ENCODE measurements at regions not wholly inside any gene's neighbourhood (a gene's known extent, or its start where the extent isn't known, plus 50 kb on each side); places are given as distances from the start of the nearest gene placed in this dataset.
A peak's percentile ranks its signal among the peaks of the same experiment; 100 is the strongest.

DNA sequence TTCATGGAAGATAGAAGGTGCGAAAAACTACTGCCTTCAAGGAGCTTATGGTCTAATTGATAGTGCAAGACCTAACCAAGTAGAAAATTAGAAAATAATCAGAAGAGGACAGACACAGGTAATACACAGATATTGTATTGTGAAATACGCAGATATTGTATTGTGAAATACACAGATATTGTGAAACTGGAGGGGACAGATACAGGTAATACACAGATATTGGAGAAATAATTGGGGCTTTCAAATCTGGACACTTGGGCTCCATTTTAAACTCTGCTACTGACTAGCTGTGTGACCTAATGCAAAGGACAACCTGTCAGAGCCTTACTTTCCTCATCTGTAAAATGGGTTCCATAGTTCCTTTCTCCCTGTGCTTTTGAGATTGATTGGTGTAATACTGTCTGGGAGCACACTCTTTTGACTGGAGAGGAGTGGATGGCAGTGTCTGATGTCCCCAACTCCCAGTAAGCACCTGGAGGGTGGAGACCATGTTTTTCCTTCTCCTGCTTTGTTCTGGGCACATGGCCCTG is 272.8 kb downstream of the TLE3 start:
- no peak for DNase-seq

GRCh38 chr15:69825941-69826818 is 271.5 kb downstream of the TLE3 start:
- peak in 1 of 2 experiments; percentile 14 for DNase-seq

GRCh38 chr15:69826819-69827175 is 270.9 kb downstream of the TLE3 start:
- DNase-seq = no peak

- DNase-seq = no peak
Observed at GRCh38 chr15:69827751-69828150, 270.0 kb downstream of the TLE3 start.

DNA sequence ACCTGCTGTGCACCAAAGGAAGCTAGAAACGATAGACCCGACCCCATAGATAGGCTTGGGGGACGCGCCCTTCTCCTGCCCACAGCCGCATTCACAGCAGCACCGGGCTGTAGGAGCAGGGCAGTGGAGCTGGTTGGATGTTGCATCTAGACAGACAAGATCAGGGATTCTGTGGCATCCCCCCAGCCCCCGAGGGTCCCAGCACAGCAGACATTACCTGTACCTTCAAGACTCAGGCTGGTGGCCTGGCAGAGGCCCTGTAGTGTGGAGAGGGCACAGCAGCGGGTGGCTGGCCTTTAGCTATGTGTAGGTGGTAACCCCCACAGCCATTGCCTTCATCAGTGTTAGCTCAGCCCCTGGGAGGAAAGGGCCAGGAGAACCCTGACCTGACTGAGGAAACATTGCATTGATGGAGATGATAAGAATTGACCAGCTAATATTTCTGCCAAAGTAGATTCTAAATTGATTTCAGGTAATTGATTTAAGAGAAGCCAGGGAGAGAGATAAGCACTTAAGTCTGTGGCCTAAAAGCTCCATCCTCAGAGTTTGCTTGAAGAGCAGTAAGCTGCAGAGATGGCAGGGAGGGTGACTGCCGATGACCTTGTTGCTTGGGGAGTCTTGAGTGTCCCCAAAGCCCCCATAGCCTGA is 269.4 kb downstream of the TLE3 start:
- no peak for DNase-seq

DNA sequence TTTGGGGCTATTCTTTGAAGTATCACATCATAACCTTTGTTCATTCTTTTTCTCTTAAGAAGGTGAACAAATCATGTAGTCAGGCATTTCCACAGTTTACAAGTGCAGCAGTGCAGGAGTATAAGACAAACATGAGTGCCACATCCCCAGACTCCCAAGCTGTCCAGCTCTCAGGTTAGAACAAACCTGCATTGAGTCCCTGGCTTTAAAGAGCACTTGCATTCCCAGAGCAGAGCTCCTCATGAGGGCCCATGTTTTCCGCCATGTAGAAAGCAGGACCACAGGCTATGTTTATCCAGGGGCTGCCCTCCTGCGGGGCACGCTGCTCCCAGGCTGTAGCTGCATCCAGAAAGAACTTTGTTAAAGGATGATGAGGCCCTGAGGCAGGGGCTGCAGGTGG is 267.7 kb downstream of the TLE3 start:
- no peak for DNase-seq

DNA sequence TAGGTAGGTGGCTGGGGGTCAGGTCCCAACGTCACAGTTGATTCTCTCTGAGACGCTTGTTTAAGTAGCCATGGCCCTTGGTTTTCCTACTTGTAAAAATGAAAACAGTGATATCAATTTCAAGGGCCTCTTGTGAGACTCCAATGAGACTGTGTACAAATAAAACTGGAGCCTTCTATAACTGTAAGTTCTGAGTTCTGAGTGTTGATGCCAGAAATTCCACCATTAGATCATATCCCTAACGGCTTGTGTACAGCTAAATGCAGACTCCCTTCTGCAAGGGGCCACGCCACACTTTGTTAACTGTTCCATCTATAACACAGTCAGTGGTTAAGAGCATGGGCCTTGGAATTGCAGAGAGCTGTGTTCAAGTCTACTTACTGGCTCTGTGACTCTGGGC is 267.3 kb downstream of the TLE3 start:
- DNase-seq = no peak

DNA sequence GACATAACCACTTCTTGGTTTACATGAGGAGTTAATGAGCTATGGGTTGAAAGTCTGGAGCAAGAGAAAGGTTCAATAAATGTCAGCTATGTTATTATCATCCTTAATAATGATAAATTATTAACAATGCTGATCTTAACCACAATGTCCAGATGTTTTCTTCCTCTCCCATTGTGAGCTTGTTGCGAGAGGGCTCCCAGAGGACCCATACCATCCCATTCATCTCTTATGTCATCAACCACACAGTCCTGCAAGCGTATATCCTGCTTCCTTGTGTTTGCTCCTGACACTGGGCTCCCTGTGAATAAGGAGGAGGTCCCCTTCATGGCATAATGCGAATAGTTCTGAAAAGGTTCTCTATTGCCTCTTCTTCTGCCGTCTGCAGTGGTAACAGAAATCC is 266.8 kb downstream of the TLE3 start:
- DNase-seq = no peak

GRCh38 chr15:69834267-69834666 is 263.4 kb downstream of the TLE3 start:
- peak; percentile 74 to 86 for DNase-seq

GRCh38 chr15:69834761-69835160 is 263.0 kb downstream of the TLE3 start:
- peak in 1 of 2 experiments; percentile 44 for DNase-seq

DNA sequence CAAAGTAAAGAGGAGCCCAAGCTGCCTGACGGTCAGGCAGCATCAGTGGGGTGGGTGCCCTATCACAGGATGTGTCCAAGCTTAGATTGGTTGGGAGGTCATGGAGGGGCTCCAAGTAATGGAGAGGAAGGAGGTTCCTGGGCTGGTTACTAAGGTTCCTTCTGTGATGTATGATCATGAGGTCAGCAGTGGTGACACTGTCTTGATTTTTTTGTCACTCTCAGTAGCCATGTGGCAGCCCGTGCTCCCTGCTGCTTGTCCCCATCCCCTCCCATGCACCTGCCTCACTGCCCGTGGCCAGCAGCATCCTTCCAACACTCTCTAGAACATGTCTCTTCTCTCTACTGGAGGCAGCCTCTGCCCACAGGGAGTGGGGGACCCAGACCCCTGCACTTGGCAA is 261.7 kb downstream of the TLE3 start:
- DNase-seq = no peak

- no peak for DNase-seq
Observed at GRCh38 chr15:69836526-69837230, 261.0 kb downstream of the TLE3 start.

- DNase-seq = no peak
Observed at GRCh38 chr15:69838338-69838737, 259.4 kb downstream of the TLE3 start.

DNA sequence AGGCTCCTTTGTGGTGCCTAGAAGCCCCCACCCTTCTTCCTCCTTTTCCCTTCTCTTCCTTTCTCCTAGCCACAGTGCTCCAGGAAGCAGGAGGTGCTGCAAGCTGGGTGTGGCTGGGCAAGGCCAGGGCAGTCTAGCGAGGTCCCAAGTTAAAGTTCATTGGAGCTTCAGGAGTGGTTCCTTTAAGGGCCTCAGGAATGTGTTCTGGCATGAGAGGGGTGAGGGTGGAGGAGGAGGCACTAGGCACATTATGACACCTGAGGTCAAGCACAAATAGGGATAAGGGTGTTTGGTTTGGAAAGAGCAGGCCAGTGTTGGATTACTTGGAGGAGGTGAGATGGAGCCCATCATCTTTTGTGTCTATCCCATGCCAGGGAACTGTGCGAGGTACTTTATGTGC is 258.7 kb downstream of the TLE3 start:
- DNase-seq = no peak

DNA sequence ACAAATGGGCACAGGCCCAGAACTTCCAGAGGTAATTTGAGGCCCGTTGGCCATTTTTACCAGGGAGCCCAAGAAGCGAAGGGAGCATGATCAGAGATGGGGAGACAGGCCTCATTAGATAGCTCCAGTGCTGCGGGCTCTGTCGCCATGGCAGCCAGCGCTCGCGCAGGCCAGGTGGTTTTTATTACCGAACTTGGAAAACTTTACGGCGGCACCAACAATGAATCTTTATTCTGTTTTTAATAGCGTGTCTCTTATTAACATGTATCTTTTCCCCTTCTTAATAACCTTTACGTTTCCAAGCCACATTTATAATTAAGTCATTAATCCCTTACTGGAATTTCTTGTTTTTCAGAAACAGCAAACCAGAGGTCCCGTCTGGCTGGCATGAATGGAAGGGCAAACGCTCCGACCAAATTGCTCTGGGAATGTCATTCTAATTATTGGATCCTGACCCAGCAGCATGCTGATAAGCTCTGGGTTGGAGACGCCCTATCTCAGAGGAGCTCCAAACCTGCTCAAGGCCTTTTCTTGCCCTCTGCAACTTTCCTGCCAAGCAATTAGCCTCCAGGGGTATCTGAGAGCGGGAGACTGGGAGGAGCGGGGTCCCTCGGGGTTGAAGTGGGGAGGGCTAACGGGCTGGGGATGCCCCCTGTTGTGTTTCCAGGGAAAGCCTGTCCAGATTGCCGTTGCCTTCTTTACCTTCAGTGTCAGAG is 256.4 kb downstream of the TLE3 start:
- peak; percentile 54 to 69 for DNase-seq

- DNase-seq = no peak
Observed at GRCh38 chr15:69842851-69843250, 254.9 kb downstream of the TLE3 start.

- DNase-seq = no peak
Observed at GRCh38 chr15:69843276-69843899, 254.3 kb downstream of the TLE3 start.

- no peak for DNase-seq
Observed at GRCh38 chr15:69843900-69844304, 253.8 kb downstream of the TLE3 start.

GRCh38 chr15:69845159-69845558 is 252.6 kb downstream of the TLE3 start:
- no peak for DNase-seq

DNA sequence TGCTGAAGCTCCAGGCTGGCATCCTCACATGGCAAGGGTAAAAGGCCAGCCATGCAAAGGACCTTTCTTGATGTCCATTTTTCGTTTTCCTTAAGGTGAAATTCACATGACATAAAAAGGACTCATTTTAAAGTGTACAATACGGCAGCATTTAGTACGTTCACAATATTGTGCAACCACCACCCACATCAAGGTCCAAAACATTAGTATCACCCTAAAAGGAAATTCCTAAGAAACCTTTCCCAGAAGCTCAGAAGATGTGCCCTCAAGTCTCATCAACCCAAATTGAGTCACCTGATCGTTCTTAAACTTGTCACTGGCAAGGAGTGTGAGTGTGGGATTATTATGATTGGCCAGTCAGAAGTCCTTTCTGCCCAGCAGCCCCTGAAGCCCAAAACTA is 250.1 kb downstream of the TLE3 start:
- DNase-seq = no peak

GRCh38 chr15:69848096-69848495 is 249.6 kb downstream of the TLE3 start:
- no peak for DNase-seq

DNA sequence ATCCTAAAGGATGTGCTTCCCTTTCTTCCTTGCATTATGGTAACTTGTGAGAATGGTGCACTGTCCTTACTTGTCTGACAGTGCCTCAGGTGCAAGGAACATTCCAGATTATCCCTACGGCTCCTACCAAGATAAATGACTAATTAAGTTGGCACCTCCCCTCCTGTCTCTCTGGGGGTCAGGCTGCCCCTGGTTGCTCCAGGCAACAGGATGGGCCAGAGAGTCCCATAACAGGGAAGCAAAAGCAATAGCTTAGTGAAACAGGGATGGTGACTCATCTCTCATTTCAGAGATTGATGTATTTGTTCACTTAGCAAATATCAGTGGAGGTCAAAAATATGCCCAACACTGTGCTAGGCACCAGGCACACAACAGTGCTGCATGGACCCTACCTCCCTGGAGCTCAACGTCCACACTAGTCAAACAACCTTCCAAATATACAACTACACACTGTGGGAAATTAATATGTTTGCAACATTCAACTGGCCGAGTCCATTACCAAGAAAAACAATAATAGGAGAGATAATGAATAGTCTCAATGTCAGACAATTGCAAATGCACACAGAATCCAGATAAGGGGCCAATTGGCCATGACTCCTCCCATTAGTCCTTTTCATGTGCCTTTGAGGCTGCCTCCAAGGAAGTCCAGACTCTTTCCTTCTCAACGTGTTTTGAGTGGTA is 249.0 kb downstream of the TLE3 start:
- no peak for DNase-seq

All from NCI-H526 (cell line).